C4-2B (cell line): ENCODE measurements at regions not wholly inside any gene's neighbourhood (a gene's known extent, or its start where the extent isn't known, plus 50 kb on each side); places are given as distances from the start of the nearest gene placed in this dataset.

Experiments used
- ZFX ChIP-seq: fragments of 450-650 bp; IDR thresholded peaks from 2 replicates; pipeline ENCODE4 v1.6.1; 2017
- TF ChIP-seq, protein P1 (sequence below): fragments of 450-650 bp; conservative IDR thresholded peaks from 2 replicates; pipeline ENCODE4 v1.5.1; 2017; ENCODE audit warnings: mild to moderate bottlenecking

DNA sequence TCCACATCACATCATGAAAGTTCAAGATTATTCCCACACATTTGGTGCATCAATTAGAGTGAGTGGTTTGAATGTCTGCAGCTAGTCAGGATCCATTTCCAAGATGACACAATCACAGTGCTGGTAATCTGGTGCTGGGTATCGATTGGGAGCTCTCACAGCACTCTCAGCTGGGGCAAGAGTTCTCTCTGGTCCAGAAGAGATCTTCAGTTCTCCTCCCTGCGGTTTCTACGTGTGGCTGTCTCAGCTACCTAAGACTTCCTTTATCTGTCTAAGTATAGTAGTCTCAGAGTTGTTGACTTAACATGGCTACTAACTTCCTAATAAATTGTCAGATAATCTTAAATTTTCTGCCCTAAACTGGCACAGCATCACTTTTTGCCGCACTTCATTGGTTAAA, 358.0 kb upstream of the BRINP3 start:
- TF ChIP-seq, protein P1, sequence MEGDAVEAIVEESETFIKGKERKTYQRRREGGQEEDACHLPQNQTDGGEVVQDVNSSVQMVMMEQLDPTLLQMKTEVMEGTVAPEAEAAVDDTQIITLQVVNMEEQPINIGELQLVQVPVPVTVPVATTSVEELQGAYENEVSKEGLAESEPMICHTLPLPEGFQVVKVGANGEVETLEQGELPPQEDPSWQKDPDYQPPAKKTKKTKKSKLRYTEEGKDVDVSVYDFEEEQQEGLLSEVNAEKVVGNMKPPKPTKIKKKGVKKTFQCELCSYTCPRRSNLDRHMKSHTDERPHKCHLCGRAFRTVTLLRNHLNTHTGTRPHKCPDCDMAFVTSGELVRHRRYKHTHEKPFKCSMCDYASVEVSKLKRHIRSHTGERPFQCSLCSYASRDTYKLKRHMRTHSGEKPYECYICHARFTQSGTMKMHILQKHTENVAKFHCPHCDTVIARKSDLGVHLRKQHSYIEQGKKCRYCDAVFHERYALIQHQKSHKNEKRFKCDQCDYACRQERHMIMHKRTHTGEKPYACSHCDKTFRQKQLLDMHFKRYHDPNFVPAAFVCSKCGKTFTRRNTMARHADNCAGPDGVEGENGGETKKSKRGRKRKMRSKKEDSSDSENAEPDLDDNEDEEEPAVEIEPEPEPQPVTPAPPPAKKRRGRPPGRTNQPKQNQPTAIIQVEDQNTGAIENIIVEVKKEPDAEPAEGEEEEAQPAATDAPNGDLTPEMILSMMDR = no peak
- TF ChIP-seq ZFX = no peak
